Ovary (tissue), 3 donors: ENCODE measurements at regions not wholly inside any gene's neighbourhood (a gene's known extent, or its start where the extent isn't known, plus 50 kb on each side); places are given as distances from the start of the nearest gene placed in this dataset.

Source experiments
- POLR2A ChIP-seq: fragments of 450-650 bp; IDR thresholded peaks from one replicate; pipeline ENCODE4 v1.6.1; 2017; ENCODE audit warnings: antibody characterized with exemption, mild to moderate bottlenecking, moderate library complexity
- TF ChIP-seq, protein P1 (sequence below), 3 donors: fragments of 450-650 bp in 2 of 3; fragments of 200-600 bp in 1 of 3; IDR thresholded peaks; one replicate each; pipeline versions ENCODE4 v1.5.1 to v1.8.0; 2016 to 2022; ENCODE audit warnings: antibody characterized with exemption in 3 of 3, mild to moderate bottlenecking in 1 of 3
- donor health status: DM: no; HTN: no; CAD: no.

- TF ChIP-seq, protein P1, sequence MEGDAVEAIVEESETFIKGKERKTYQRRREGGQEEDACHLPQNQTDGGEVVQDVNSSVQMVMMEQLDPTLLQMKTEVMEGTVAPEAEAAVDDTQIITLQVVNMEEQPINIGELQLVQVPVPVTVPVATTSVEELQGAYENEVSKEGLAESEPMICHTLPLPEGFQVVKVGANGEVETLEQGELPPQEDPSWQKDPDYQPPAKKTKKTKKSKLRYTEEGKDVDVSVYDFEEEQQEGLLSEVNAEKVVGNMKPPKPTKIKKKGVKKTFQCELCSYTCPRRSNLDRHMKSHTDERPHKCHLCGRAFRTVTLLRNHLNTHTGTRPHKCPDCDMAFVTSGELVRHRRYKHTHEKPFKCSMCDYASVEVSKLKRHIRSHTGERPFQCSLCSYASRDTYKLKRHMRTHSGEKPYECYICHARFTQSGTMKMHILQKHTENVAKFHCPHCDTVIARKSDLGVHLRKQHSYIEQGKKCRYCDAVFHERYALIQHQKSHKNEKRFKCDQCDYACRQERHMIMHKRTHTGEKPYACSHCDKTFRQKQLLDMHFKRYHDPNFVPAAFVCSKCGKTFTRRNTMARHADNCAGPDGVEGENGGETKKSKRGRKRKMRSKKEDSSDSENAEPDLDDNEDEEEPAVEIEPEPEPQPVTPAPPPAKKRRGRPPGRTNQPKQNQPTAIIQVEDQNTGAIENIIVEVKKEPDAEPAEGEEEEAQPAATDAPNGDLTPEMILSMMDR (IDR thresholded peaks at IDR 0.05) = no peak
- TF ChIP-seq POLR2A = no peak
Observed at GRCh38 chr7:32242436-32242835, 172.2 kb upstream of the PDE1C start.
